22Rv1 (cell line): ENCODE measurements at regions not wholly inside any gene's neighbourhood (a gene's known extent, or its start where the extent isn't known, plus 50 kb on each side); places are given as distances from the start of the nearest gene placed in this dataset.

Experiments used
- H3K27ac ChIP-seq: fragments of 450-650 bp; 2 replicates; pipeline ENCODE4 v1.5.1; 2017
- CTCF ChIP-seq: fragments of 450-650 bp; IDR thresholded peaks from 2 replicates; pipeline ENCODE4 v1.5.1; 2017; ENCODE audit warnings: mild to moderate bottlenecking
- ZFX ChIP-seq: fragments of 450-650 bp; IDR thresholded peaks from 2 replicates; pipeline ENCODE4 v1.6.1; 2017; ENCODE audit warnings: antibody characterized with exemption, borderline replicate concordance

GRCh38 chr2:34849827-34850226, 1250.7 kb upstream of the FAM98A start:
- H3K27ac ChIP-seq: no peak overlapping the region
- TF ChIP-seq ZFX (no peak), CTCF (no peak)

- TF ChIP-seq ZFX (no peak), CTCF (no peak)
Observed at GRCh38 chr2:34848691-34849090, 1249.6 kb upstream of the FAM98A start.

GRCh38 chr2:34848132-34848531, 1249.0 kb upstream of the FAM98A start:
- TF ChIP-seq ZFX (no peak), CTCF (no peak)
- H3K27ac ChIP-seq: no peak overlapping the region

More at GRCh38 chr2:34848691-34849090, 1249.6 kb upstream of the FAM98A start:
- H3K27ac ChIP-seq: no peak overlapping the region

GRCh38 chr2:34844629-34845028, 1245.5 kb upstream of the FAM98A start:
- H3K27ac ChIP-seq: no peak overlapping the region
- TF ChIP-seq CTCF (no peak), ZFX (no peak)

GRCh38 chr2:34838408-34838807, 1239.3 kb upstream of the FAM98A start:
- no peak for TF ChIP-seq ZFX
- no peak for TF ChIP-seq CTCF
- H3K27ac ChIP-seq: no peak overlapping the region

GRCh38 chr2:34836361-34836760, 1237.3 kb upstream of the FAM98A start:
- H3K27ac ChIP-seq: no peak overlapping the region
- TF ChIP-seq CTCF (no peak), ZFX (no peak)

- TF ChIP-seq ZFX (no peak), CTCF (no peak)
Observed at GRCh38 chr2:34831096-34831495, 1232.0 kb upstream of the FAM98A start.

More at GRCh38 chr2:34831096-34831495, 1232.0 kb upstream of the FAM98A start:
- no peak overlapping the region for H3K27ac ChIP-seq
